Thyroid gland (tissue), 4 donors: ENCODE measurements at regions not wholly inside any gene's neighbourhood (a gene's known extent, or its start where the extent isn't known, plus 50 kb on each side); places are given as distances from the start of the nearest gene placed in this dataset.
A peak's percentile ranks its signal among the peaks of the same experiment; 100 is the strongest.
"Not testable (repeated sequence)": the region's sequence is repeated elsewhere in the genome, so short reads cannot be mapped to it uniquely, and the experiment has no call there.

Experiments used
- DNase-seq, 2 donors: peaks; one replicate each; pipeline ENCODE4 v3.0.0-alpha.2; 2019
- H3K27ac ChIP-seq, 3 donors: fragments of 200-600 bp; sonication (generic); 1 replicate in 2 of 3; 2 replicates in 1 of 3; pipeline ENCODE4 v1.5.1; 2016 to 2019; ENCODE audit warnings: mild to moderate bottlenecking in 1 of 3, moderate library complexity in 1 of 3
- H3K27me3 ChIP-seq: fragments of 200-600 bp; sonication (generic); one replicate; pipeline ENCODE4 v1.5.1; 2019
- H3K36me3 ChIP-seq, 2 donors: fragments of 200-600 bp; sonication (generic); one replicate each; pipeline ENCODE4 v1.5.1; 2016 to 2019
- H3K4me1 ChIP-seq, 2 donors: fragments of 200-600 bp; sonication (generic); one replicate each; pipeline ENCODE4 v1.5.1; 2017 to 2019
- H3K4me3 ChIP-seq, 3 donors: fragments of 200-600 bp; sonication (generic); replicated peaks in 1 of 3; 1 replicate in 2 of 3; 2 replicates in 1 of 3; pipeline ENCODE4 v1.5.1; 2016; ENCODE audit warnings: mild to moderate bottlenecking in 1 of 3
- H3K9me3 ChIP-seq: fragments of 200-600 bp; sonication (generic); one replicate; pipeline ENCODE4 v1.5.1; 2017
- POLR2A ChIP-seq, 2 donors: fragments of 450-650 bp; IDR thresholded peaks; one replicate each; pipeline ENCODE4 v1.6.1; 2017; ENCODE audit warnings: antibody characterized with exemption in 2 of 2, mild to moderate bottlenecking in 2 of 2, moderate library complexity in 1 of 2
- WGBS, 2 donors: methylation state at CpG; one replicate each; pipeline ENCODE4 v1.1.5; 2017; 5-methylcytosine and 5-hydroxymethylcytosine counted together
- intact Hi-C: fragments of 100-400 bp; cut with DNase I; formaldehyde crosslinking; loops from one replicate; pipeline ENCODE4 v1.15.1; 2023
- TF ChIP-seq, protein P1 (sequence below), 6 experiments: fragments of 200-600 bp in 3 of 6; fragments of 450-650 bp in 3 of 6; sonication (generic) in 3 of 6; IDR thresholded peaks; one replicate each; pipeline ENCODE4 v1.5.1; 2016 to 2019; ENCODE audit warnings: antibody characterized with exemption in 6 of 6, mild to moderate bottlenecking in 2 of 6, inconsistent platforms in 1 of 6, moderate library complexity in 1 of 6

DNA sequence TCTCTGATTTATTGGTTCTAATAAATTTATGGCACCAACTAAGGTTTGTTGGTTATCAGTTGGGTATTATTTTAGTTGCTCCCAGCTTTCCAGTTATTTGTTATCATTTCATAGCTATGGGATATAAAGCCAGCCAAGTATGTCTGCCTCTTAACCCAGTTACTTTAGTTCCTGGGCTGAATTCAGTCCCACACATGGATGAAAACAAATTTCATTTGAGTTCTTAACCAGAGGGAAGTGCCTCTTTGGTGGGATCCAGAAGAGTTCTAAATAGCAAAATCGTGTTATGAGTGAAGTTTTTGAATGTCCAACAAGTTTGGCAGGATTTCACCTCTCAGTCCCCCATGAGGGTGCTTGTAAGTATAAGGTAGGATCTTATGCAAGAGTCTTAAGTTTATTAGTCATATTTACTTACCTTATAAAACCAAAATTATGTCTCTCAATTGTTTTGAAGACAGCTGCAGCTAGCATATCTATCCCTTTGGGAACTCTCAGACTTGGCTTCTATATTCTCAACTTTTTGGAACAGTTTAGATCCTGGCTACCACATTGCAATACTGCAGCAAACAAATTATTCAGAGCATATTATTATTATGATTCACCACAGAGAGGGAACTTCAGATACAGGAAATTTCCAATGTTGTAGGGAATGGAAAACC lies 683.6 kb downstream of the BCKDHB start:
- H3K36me3 ChIP-seq: no peaks in the 10 kb centered on the region
- H3K27me3 ChIP-seq: no peaks in the 10 kb centered on the region
- 38 to 54% methylated on average over 1 of the region's 1 CpG for WGBS, 2 donors
- no peak for DNase-seq
- no peak overlapping the region for H3K4me3 ChIP-seq
- no peak for TF ChIP-seq POLR2A (IDR thresholded peaks at IDR 0.05)
- TF ChIP-seq, protein P1, sequence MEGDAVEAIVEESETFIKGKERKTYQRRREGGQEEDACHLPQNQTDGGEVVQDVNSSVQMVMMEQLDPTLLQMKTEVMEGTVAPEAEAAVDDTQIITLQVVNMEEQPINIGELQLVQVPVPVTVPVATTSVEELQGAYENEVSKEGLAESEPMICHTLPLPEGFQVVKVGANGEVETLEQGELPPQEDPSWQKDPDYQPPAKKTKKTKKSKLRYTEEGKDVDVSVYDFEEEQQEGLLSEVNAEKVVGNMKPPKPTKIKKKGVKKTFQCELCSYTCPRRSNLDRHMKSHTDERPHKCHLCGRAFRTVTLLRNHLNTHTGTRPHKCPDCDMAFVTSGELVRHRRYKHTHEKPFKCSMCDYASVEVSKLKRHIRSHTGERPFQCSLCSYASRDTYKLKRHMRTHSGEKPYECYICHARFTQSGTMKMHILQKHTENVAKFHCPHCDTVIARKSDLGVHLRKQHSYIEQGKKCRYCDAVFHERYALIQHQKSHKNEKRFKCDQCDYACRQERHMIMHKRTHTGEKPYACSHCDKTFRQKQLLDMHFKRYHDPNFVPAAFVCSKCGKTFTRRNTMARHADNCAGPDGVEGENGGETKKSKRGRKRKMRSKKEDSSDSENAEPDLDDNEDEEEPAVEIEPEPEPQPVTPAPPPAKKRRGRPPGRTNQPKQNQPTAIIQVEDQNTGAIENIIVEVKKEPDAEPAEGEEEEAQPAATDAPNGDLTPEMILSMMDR (IDR thresholded peaks at IDR 0.05): no peak
- intact Hi-C loops: no loop called here
- H3K4me1 ChIP-seq: no peaks in the 10 kb centered on the region
- peak overlapping the region in 1 of 3 donors; percentile 21 for H3K27ac ChIP-seq
- H3K9me3 ChIP-seq: no peaks in the 10 kb centered on the region

DNA sequence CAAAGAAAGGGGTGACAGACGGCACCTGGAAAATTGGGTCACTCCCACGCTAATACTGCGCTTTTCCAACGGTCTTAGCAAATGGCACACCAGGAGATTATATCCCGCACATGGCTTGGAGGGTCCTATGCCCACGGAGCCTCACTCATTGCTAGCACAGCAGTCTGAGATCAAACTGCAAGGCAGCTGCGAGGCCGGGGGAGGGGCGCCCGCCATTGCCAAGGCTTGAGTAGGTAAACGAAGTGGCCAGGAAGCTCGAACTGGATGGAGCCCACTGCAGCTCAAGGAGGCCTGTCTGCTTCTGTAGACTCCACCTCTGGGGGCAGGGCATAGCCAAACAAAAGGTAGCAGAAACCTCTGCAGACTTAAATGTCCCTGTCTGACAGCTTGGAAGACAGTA lies 676.8 kb downstream of the BCKDHB start:
- H3K4me3 ChIP-seq, H3K36me3 ChIP-seq, H3K4me1 ChIP-seq, DNase-seq, H3K9me3 ChIP-seq, intact Hi-C loops, H3K27me3 ChIP-seq, H3K27ac ChIP-seq: not testable (repeated sequence)
- WGBS, 2 donors: 92 to 93% methylated on average over 4 to 12 of the region's 12 CpGs

DNA sequence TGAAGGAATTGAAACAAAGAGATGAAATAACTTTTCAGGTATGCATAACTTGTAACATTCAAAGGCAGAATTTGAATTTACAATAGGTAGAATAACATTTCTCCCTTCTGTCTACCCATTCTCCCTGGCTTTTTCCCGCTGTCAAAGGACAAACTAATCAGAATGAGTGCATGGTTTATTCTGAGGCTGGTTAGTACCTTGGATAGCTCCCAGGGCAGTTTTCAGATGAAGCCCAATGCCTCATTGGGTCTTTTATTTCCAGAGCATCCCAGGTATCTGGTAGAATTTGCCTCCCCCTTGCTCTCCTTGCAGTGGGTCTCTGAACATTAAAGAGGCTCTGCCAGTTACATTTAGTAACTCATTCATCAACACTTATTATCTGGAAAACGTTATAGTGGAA lies 665.5 kb downstream of the BCKDHB start:
- H3K36me3 ChIP-seq: no peaks in the 10 kb centered on the region
- no peaks in the 10 kb centered on the region for H3K27me3 ChIP-seq
- no peaks in the 10 kb centered on the region for H3K4me1 ChIP-seq
- no peak overlapping the region for H3K4me3 ChIP-seq
- 17 to 19% methylated on average over 2 of the region's 2 CpGs for WGBS, 2 donors
- no peak overlapping the region for H3K27ac ChIP-seq
- no peak for DNase-seq
- intact Hi-C loops: no loop called here
- H3K9me3 ChIP-seq: no peaks in the 10 kb centered on the region
- TF ChIP-seq, protein P1 (IDR thresholded peaks at IDR 0.05): no peak
- TF ChIP-seq POLR2A (IDR thresholded peaks at IDR 0.05): no peak

DNA sequence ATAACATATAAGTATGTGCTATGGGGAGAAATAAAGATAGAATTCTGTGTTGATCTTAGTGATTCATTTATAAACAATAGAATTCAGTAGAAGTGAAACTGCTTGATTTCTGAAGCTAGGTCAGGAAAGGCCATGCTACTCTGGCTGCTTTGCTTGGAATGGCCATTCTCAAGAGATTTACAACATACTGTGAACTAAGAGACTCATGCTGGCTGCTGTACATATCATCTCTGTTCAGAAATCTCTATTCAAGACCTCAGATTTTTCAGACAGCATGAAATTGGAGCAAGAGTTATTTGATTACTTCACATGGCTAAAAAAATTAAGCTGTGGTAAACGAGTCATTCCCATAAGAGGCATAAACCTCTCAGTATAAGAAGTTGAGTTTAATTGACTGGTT lies 662.6 kb downstream of the BCKDHB start:
- WGBS, 2 donors: 47 to 65% methylated on average over 1 of the region's 1 CpG
- TF ChIP-seq POLR2A (IDR thresholded peaks at IDR 0.05): no peak
- TF ChIP-seq, protein P1 (IDR thresholded peaks at IDR 0.05): no peak
- H3K27ac ChIP-seq: no peak overlapping the region

DNA sequence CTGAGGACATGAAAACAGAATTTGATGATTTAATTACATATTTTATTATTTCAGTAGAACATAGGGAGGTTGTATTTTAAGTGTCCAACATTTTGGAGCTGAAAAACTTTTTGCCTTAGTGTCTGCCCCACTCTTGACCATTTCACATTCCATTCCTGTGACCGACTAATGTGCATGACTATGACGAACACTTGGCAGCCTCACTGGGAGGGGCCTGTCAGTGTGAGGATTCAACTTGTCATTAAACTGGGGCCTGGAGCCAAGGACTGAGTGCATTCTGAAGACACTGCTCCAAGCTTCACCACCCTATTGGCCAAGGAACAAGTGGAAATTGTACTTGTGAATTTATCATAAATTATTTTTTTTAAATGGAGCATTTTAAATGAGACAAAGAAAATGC lies 661.3 kb downstream of the BCKDHB start:
- intact Hi-C loops: no loop called here
- Histone ChIP-seq H3K27ac (no peak overlapping the region), H3K9me3 (no peaks in the 10 kb centered on the region), H3K36me3 (no peaks in the 10 kb centered on the region), H3K27me3 (no peaks in the 10 kb centered on the region), H3K4me1 (no peaks in the 10 kb centered on the region), H3K4me3 (no peak overlapping the region)
- peak; percentile 11 to 36 for DNase-seq
- WGBS, 2 donors: 50 to 60% methylated on average over 2 of the region's 2 CpGs
- TF ChIP-seq, protein P1 (IDR thresholded peaks at IDR 0.05): no peak
- no peak for TF ChIP-seq POLR2A (IDR thresholded peaks at IDR 0.05)

More for the DNA sequence above, 662.6 kb downstream of the BCKDHB start:
- H3K4me1 ChIP-seq: no peaks in the 10 kb centered on the region
- H3K36me3 ChIP-seq: no peaks in the 10 kb centered on the region
- no peaks in the 10 kb centered on the region for H3K9me3 ChIP-seq
- no peak for DNase-seq
- no peak overlapping the region for H3K4me3 ChIP-seq
- intact Hi-C loops: no loop called here
- no peaks in the 10 kb centered on the region for H3K27me3 ChIP-seq
